Endothelial cell of umbilical vein (primary cell): ENCODE measurements at regions not wholly inside any gene's neighbourhood (a gene's known extent, or its start where the extent isn't known, plus 50 kb on each side); places are given as distances from the start of the nearest gene placed in this dataset.

Experiments
- EZH2 ChIP-seq: IDR thresholded peaks from 2 replicates; pipeline ENCODE4 v1.6.1; 2012; ENCODE audit warnings: borderline replicate concordance, low read depth, mild to moderate bottlenecking, moderate library complexity, low read length, inconsistent platforms; ENCODE audit not compliant: severe bottlenecking
- FOS ChIP-seq: IDR thresholded peaks from 2 replicates; pipeline ENCODE4 v1.6.1; 2011; ENCODE audit warnings: mild to moderate bottlenecking, low read length, moderate library complexity, borderline replicate concordance; ENCODE audit not compliant: insufficient read depth
- JUN ChIP-seq: IDR thresholded peaks from 2 replicates; pipeline ENCODE4 v1.6.1; 2011; ENCODE audit warnings: borderline replicate concordance, low read depth; ENCODE audit not compliant: insufficient read length, insufficient read depth
- MAX ChIP-seq: IDR thresholded peaks from 2 replicates; pipeline ENCODE4 v1.6.1; 2011; ENCODE audit not compliant: insufficient read depth, insufficient read length
- MYC ChIP-seq: IDR thresholded peaks from one replicate; pipeline ENCODE4 v1.6.1; 2011; ENCODE audit warnings: mild to moderate bottlenecking, low read depth, low read length
- POLR2A ChIP-seq: IDR thresholded peaks from 2 replicates; pipeline ENCODE4 v1.6.1; 2012; ENCODE audit warnings: low read depth, mild to moderate bottlenecking, control low read depth, low read length
- POLR2AphosphoS5 ChIP-seq: IDR thresholded peaks from 2 replicates; pipeline ENCODE4 v1.6.1; 2012; ENCODE audit warnings: low read depth, mild to moderate bottlenecking, control low read depth, low read length, moderate library complexity; ENCODE audit not compliant: insufficient read depth
- TF ChIP-seq, protein P1 (sequence below), 2 donors: IDR thresholded peaks; 1 replicate in 1 of 2; 2 replicates in 1 of 2; pipeline ENCODE4 v1.5.1; 2011; ENCODE audit warnings: low read length in 2 of 2, mild to moderate bottlenecking in 2 of 2, moderate library complexity in 2 of 2, control low read depth in 1 of 2, inconsistent platforms in 1 of 2, low read depth in 1 of 2; ENCODE audit not compliant: insufficient read depth in 1 of 2; ENCODE audit errors: extremely low read depth in 1 of 2

GRCh38 chr1:234696148-234696576, 86.2 kb upstream of the IRF2BP2 start:
- no peak for TF ChIP-seq MYC
- TF ChIP-seq, protein P1, sequence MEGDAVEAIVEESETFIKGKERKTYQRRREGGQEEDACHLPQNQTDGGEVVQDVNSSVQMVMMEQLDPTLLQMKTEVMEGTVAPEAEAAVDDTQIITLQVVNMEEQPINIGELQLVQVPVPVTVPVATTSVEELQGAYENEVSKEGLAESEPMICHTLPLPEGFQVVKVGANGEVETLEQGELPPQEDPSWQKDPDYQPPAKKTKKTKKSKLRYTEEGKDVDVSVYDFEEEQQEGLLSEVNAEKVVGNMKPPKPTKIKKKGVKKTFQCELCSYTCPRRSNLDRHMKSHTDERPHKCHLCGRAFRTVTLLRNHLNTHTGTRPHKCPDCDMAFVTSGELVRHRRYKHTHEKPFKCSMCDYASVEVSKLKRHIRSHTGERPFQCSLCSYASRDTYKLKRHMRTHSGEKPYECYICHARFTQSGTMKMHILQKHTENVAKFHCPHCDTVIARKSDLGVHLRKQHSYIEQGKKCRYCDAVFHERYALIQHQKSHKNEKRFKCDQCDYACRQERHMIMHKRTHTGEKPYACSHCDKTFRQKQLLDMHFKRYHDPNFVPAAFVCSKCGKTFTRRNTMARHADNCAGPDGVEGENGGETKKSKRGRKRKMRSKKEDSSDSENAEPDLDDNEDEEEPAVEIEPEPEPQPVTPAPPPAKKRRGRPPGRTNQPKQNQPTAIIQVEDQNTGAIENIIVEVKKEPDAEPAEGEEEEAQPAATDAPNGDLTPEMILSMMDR (IDR thresholded peaks at IDR 0.05; ENCODE audit: extremely low read depth in 1 of 2, insufficient read depth in 1 of 2, low read depth in 1 of 2, low read length in 2 of 2): no peak
- TF ChIP-seq POLR2AphosphoS5: no peak
- TF ChIP-seq POLR2A: no peak
- no peak for TF ChIP-seq MAX
- TF ChIP-seq EZH2: no peak
- TF ChIP-seq FOS: no peak
- no peak for TF ChIP-seq JUN
